H1 (cell line): ENCODE measurements at regions not wholly inside any gene's neighbourhood (a gene's known extent, or its start where the extent isn't known, plus 50 kb on each side); places are given as distances from the start of the nearest gene placed in this dataset.

ENCODE experiments used
- CEBPB ChIP-seq: IDR thresholded peaks from 2 replicates; pipeline ENCODE4 v1.6.1; 2012; ENCODE audit warnings: low read depth, low read length
- CTBP2 ChIP-seq: IDR thresholded peaks from 2 replicates; pipeline ENCODE4 v1.7.0; 2011; ENCODE audit warnings: borderline replicate concordance, mild to moderate bottlenecking, moderate library complexity, mixed read lengths, low read length; ENCODE audit not compliant: insufficient read depth, insufficient read length
- CTCF ChIP-seq, 3 experiments: IDR thresholded peaks; 1 replicate in 2 of 3; 2 replicates in 1 of 3; pipeline versions ENCODE4 v1.5.1 to v1.6.1; 2011; ENCODE audit warnings: low read length in 3 of 3, mild to moderate bottlenecking in 3 of 3, inconsistent platforms in 2 of 3, low read depth in 1 of 3, moderate library complexity in 1 of 3; ENCODE audit not compliant: insufficient read depth in 1 of 3; ENCODE audit errors: control extremely low read depth in 1 of 3
- KDM4A ChIP-seq: IDR thresholded peaks from one replicate; pipeline ENCODE4 v1.7.1; 2012; ENCODE audit warnings: low read depth, mild to moderate bottlenecking, moderate library complexity, low read length, inconsistent platforms; ENCODE audit not compliant: severe bottlenecking
- RBBP5 ChIP-seq: IDR thresholded peaks from 2 replicates; pipeline ENCODE4 v1.7.1; 2012; ENCODE audit warnings: low read depth, mild to moderate bottlenecking, inconsistent platforms, low read length, moderate library complexity, borderline replicate concordance
- RXRA ChIP-seq: IDR thresholded peaks from 2 replicates; pipeline ENCODE4 v1.6.1; 2011; ENCODE audit warnings: low read depth, mild to moderate bottlenecking, low read length, moderate library complexity; ENCODE audit not compliant: insufficient read depth
- YY1 ChIP-seq: IDR thresholded peaks from 2 replicates; pipeline ENCODE4 v1.6.1; 2011; ENCODE audit warnings: low read depth, mild to moderate bottlenecking, low read length

- TF ChIP-seq CTCF (IDR thresholded peaks at IDR 0.05; ENCODE audit: control extremely low read depth in 1 of 3, insufficient read depth in 1 of 3, low read depth in 1 of 3, low read length in 3 of 3) (no peak), CTBP2 (no peak), RXRA (no peak), KDM4A (no peak), YY1 (no peak), CEBPB (no peak), RBBP5 (no peak)
- TF ChIP-seq, all 59 proteins: peak for 0
Measured at GRCh38 chr6:139565591-139565990, 191.1 kb upstream of the CITED2 start (continued).
